Germinal center (tissue), 1 donor: ENCODE measurements at regions not wholly inside any gene's neighbourhood (a gene's known extent, or its start where the extent isn't known, plus 50 kb on each side); places are given as distances from the start of the nearest gene placed in this dataset.

ENCODE experiments used
- DNase-seq: peaks from one replicate; pipeline ENCODE4 v3.0.0; 2012; ENCODE audit warnings: mixed read lengths, low spot score

DNA sequence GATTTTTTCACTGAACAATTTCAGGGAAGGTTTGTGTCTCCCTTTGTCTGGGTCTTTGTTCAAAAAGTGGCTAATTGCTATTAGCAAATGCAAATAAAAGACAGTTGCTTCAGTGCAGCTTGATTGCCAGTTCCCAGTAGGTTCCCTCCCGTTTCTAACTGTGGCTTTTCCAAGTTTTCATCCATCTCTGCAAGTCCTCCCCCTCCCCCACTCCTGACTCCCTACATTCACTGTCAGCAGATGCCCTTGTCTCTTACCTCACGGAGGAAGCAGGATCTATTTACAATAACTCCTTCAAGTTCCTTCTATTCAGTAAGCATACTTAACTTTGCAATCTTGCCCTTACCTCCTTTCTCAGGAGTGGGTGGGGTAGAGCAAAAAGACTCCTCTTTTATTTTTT is 55.4 kb upstream of the SCEL start:
- DNase-seq: no peak

DNA sequence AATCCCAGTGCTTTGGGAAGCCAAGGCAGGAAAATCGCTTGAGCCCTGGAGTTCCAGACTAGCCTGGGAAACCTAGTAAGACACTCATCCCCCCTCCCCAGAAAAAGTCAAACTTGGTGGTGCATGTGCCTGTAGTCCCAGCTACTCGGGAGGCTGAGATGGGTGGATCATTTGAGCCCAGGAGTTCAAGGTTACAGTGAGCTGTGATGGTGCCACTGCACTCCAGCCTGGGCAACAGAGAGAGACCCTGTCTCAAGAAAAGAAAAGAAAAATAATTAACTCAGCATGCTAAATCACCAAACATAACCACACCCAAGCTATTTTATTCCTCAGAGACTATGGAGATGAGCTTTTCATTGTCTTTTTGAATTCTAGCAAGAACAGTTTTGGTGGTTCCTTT is 56.2 kb upstream of the SCEL start:
- no peak for DNase-seq

DNA sequence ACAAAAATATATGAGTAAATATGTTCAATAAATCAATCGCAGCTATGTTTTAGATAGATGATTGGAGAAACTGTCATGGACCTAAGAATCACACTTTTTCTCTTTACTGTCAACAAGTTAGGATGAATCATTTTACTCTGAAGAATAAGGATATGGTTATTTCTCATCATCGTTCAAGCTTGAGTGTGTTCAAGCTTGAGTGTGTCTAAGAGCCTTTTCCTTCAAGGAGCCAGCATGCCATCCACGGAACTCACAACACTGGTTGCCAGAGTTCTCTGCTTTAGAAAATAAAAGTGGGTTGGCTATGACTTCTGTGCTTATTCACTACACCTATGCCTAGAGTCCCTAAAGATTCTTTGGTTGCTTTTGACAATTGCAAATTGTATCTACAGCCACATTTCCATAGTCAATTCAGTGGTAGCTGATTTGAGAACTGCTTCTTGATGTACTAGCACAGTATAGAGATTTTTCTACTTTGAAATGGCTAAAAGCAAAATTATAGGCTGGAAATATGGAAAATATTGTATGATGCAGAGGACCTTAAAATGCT is 58.1 kb upstream of the SCEL start:
- no peak for DNase-seq

DNA sequence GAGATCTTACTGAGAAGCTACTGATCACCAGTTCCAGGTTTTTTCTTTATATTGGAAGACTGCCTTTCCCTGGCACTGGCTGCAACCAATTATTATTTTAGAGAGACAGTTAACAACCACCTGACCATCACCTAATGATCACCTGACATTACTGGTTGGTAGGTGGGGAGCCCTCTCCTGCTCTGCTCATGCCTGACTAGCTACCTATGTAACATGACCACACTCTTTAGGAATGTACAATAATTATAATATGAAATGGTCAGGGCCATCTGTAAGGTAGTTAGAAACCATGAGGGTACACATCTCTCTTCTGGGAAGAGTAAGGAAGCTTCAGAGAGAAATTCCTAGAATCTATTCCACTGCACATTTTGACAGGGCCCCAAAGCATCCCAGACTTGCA is 59.0 kb upstream of the SCEL start:
- no peak for DNase-seq

DNA sequence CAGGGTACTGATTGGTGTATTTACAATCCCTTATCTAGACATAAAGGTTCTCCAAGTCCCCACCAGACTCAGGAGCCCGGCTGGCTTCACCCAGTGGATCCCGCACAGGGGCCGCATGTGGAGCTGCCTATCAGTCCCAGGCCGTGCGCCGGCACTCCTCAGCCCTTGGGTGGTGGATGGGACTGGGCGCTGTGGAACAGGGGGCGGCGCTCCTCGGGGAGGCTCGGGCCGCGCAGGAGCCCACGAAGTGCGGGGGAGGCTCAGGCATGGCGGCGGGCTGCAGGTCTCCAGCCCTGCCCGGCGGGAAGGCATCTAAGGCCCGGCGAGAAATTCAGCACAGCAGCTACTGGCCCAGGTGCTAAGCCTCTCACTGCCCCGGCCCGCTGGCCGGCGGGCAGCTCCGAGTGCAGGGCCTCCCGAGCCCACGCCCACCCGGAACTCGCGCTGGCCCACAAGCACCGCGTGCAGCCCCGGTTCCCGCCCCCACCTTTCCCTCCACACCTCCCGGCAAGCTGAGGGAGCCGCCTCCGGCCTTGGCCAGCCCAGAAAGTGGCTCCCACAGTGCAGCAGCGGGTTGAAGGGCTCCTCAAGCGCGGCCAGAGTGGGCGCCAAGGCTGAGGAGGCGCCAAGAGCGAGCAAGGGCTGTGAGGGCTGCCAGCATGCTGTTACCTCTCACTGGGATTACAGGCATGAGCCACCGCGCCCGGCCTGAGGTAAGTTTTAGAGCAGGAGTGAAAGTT is 60.0 kb upstream of the SCEL start:
- no peak for DNase-seq

DNA sequence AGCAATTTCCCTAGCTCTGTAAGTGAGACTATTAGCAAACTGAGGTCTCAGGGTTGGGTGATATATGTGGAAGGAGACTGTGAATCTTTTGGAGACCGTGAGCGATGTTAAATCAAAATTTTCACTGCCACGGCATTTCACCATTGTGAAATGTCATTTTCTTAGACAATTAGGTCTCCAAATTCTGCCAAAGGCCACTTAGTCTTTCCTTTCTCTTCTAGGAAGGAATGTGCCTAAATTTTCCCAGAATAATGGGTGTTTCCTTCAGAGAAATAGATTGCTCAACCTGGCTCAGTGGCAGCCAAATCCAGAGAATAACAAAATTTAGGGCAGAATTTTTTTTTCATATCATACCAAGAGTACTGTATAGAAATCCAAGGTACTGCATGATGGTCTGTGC is 64.5 kb upstream of the SCEL start:
- no peak for DNase-seq

DNA sequence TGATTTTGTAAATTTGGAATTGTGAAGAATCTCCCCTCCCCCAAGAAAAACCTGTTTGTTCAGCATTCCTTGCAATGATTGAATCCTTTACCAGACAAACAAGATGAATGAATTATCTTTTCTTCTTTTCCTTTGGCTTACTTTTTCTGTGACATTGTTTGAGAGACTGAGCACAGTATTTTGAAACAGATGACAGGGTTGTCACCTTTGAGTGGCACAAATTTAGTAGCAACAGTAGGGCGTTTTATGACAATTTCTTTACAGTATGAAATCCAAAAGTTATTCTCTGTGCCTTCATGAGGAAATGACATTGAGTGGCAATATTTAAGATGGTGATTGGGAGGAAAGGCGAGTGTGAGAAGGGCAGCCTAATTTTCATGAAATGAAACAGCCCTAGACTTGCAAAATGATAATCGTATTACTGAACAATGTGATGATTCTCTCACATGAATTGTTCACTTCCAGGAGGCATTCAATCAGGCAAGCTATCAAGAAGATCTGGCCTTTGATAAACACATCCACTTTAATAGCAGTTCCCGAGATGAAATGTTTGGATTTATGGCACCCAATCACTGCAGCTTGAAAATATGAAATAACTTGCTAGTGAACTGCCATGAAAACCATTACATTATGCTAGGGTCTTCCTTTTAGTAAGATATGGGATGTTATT is 68.6 kb upstream of the SCEL start:
- no peak for DNase-seq

DNA sequence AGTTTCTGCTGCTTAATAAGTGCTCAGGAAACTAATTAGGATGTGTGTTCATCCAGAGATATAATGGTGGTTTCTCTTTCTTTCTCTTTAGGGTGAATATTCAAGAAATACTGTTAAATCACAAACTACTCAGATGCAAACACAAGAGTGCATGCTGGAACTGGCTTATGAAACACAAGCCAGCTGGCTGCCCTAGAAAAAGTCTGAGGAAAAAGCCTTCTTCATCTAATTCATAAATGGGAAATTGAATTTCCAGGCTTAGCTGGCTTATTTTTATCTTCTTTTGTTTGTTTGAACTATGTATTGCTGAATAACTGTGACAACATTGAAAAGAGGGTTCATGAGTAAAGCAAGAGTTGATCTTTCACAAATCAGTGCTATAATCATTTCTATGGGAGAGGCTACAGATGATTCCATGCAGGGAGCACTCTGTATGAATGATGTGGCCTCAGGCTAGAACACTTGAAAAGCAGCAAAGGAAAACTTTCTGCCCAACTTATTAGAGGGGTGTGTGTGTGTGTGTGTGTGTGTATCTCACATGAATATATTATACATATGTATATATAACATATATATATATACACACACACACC is 69.8 kb upstream of the SCEL start:
- DNase-seq: no peak

DNA sequence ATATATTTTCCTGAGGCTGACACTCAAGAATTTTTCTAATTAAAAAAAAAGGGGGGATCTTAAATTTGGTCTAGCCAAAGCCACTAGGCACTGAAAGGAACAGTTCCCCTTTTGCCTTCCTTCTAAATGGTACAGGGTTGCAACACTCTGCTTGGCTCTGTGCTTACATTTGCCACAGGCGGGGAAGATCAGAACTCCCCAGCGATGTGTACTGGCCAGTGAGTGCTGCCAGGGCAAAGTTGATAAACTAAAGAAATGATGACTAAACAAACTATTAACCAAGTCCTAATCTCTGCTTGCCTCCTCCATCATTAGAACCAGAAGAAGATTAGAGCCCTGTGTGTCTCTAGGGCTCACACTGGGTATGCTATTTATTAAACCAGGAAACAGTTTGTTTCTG is 75.3 kb upstream of the SCEL start:
- DNase-seq: no peak

DNA sequence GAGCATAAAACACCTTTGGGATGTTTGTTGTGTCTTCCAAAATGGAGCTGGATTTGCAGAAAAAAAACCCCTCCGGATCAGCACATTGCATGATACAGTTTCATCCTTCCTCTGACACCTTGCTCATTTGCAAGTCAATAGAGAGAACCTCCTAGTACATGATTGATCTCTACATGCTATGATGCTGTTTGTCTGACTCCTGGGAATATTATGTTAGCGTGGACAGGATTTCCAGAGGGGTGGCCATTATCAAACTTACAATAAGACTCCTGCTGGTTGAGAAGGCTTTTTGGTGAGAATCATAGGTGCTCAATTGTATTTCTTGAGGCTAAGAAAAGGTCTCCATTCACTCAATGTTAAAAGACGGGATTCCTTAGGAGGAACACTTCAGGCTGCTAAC is 75.9 kb upstream of the SCEL start:
- no peak for DNase-seq

DNA sequence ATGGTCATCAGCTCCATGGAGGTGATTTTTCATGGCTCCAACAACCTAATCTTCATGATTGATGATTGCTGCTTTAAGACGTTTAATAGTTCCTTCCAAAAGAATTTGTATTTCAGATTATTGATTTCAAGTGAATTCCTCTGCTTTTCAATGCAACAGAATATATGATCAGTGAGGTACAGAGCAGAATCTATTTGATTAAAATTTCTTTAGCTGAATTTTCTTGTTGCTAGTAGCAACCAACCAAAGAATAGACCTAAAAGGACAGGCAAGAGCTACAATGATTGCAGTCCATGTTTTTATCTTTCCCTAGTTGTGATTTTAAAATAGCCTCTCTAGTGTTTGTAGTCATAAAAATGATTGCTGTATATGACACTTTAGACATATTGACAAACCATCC is 76.8 kb upstream of the SCEL start:
- no peak for DNase-seq

DNA sequence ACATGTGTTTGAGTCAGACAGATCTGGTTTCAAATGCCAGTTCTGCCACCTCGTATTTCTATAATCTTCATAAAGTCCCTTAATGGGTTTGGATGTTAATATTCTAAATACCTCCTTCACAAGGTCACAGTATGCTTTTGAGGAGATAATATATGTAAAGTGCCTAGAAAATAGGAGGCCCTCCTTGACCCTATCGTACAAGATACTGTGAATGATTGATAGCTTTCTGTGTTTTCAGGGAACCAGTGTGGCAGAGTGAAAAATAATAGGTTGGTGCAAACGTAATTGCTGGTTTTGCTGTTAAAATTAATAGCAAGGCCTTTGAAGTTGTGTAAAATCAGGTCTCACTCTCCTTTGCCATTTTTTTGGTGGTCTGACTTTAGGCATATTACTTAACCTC is 77.5 kb upstream of the SCEL start:
- DNase-seq: no peak

DNA sequence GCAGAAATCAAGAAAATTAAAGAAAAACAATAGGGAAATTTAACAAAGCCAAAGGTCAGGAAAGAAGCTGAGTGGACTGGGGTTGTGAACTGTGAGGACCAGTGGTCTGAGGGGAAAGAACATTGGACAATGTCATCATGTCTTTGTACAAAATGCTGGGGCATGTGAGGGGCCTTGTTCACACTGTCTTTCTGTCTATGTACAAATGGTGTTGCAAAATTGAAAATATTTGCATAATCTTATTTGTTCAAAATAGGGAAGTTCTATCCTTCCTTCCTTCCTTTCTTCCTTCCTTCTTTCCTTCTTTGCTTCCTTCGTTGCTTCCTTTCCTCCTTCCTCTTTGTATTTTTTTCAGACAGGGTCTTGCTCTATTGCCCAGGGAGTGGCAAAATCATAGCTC is 79.2 kb upstream of the SCEL start:
- DNase-seq: no peak

DNA sequence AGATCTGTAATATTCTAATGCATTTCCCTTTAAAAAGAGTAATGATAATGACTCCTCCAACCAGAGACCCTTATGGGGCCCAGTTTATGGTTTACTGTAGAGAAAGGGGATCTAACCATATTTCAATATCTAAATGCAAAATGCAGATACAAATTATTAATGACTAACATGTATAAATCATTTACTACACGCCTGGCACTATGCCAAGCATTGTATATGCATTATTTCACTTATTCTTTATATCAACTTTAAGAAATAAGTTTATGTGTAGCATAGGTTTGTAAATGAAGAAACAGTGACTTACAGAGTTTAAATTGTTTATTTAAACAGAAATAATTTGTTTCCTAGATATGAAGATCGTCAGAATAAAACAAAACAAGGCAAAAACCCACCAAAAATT is 86.2 kb upstream of the SCEL start:
- no peak for DNase-seq

DNA sequence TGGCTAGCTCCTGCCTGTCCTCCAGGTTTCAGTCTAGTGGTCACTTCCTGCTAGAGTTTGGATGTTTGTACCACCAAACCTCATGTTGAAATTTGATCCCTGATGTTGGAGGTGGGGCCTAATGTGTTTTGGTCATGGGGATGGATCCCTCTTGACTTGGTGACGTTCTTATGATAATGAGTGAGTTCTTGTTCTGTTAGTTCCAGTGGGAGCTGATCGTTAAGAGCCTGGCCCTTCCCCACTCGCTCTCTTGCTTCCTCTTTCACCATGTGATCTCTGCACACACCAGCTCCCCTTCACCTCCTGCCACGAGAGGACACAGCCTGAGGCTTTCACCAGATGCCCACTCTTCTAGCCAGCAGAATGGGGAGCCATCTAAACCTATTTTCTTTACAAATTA is 86.8 kb upstream of the SCEL start:
- DNase-seq: no peak

DNA sequence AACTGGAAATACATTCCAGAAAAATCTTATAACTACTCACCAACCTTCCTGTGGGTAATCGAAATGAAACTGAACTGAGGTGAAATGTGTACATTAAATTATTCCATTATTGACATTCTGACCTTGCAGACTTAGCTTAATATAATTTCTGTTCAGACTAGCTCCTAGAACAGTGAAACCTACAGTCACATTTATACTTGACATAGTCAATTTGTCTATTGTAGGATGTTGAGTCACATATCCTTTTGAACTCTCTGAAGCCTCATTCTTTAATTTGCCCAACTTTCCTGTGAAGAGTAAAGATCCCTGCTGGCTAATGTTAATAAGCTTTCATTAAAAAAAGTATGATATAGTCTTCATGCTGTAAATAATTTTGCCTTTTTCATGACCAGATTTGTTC is 92.0 kb upstream of the SCEL start:
- DNase-seq: no peak

DNA sequence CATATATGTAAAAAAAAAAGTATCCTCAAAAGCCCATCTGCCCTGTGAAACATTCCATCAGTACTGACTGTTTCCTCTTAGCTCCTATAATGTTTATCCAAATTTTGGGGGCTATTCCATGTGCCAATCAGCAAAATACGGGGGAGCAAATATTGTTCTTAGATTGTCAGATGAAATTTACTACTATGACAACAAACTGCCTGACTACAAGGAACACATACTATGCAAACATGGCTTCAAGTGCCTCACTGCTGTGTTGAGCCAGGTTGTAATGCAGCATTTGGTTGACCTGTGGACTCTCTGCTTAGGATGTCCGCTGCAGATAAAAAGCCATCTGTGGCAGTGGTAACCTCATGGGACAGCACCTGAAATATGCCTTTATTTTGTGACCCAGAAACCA is 98.2 kb upstream of the SCEL start:
- no peak for DNase-seq

DNA sequence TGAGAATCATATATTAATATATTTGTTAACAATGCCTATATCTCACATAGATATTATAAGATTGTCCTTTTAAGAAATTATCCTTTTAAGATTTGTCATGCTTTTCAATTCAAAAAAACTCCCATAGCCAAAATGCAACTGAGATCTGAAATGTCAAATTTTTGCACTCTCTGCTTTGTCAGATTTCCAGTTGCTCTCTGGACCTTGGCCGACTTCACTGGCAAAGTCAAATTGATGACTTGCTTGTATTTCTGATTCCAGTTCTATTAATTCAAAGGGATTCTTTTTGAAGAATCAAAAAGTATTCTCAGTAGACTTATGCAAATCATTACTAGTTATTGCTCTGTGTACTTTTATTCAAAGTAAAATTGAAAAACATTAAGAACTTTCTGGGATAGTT is 101.2 kb upstream of the SCEL start:
- no peak for DNase-seq

DNA sequence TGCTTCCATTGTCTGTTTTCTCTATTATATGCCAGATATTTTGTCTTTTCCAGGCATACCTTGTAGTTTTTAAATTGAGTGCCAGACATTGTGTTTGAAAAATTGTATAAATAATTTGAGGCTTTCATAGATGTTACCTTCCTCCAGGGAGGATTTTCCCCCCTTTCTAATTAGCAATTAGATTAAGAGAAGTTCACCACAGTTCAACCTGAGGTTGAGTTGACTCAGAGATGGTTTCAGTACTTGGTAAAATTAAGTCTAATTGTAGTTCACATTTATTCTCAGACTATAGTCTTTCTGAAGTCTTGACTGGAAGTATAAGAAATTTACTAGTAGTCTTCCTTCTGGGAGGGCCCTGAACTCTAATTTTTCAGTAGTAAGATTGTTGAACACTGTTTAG is 104.1 kb upstream of the SCEL start:
- no peak for DNase-seq

DNA sequence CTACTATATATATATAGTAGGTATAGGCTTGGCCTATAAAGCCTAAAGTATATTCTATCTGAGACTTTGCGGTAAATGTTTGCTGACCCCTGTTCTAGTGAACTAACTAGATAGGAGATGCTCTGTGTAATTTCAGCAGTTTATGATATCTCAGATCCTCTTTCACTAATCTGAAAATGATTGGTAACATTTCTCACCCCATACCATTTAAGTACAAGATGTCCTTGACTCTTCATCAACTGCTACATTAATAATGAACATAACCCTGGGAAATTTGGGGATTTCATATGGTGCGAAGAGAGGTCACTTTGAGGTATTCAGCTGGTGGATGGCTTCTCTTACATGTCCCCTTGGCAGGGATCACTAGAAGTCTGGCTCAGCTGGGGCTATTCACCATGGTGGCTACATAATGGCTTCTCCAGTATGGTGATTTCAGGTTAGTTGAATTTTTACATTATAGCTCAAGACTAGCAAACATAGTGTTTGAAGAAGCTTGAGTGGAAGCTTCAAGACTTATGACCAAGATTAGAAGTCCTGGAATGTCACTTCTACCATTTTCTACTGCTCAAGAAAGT is 103.6 kb upstream of the MYCBP2 start:
- DNase-seq: no peak

DNA sequence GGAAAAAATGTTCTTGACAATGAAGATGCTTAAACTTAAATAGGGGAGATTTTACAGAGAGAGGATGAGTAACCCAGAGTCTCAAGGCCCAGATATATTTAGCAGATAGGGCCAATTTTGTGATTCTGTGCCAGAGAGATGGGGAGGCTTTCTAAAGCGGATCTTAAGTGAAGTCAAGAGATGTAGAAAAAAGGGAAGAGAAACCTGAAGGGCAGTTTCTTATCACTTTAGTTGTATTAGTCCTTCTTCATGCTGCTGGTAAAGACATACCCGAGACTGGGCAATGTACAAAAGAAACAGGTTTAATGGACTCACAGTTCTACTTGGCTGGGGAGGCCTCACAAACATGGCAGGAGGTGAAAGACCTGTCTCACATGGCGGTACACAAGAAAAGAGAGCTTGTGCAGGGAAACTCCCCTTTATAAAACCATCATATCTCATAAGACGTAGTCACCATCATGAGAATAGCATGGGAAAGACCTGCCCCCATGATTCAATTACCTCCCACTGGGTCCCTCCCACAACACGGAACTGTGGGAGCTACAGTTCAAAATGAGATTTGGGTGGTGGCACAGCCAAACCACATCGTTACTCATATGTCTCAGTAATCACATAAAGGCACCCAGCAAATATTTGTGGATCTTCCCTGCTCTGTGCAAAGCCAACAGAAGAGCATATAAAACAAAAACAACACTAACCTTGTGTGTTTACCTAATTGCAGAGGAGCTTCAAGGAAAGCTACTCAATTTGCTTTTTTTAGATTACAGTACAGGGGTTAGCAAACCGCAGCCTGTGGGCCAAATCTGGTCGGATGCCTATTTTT is 102.6 kb upstream of the MYCBP2 start:
- peak; percentile 43 for DNase-seq

DNA sequence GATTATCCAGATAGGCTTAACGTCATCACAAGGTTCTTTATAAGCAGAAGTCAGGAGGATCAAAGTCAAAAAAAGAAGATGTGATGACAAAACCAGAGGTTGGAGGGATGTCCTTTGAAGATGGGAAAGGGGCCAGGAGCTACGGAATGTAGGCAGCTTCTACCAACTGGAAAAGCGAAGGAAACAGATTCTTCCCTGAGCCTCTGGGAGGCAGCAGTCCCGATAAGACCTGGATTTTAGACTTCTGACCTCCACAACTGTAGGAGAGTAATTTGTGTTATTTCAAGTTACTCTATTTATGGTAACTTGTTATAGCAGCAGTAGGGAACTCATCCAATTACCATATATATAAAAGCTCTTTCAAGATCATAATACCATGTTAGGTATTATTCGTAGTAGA is 98.8 kb upstream of the MYCBP2 start:
- DNase-seq: no peak
